OCI-LY1 (cell line): ENCODE measurements at regions not wholly inside any gene's neighbourhood (a gene's known extent, or its start where the extent isn't known, plus 50 kb on each side); places are given as distances from the start of the nearest gene placed in this dataset.

Experiments
- H2AFZ ChIP-seq: fragments of 200-600 bp; sonication (generic), shearing (Covaris generic); 2 replicates; pipeline ENCODE4 v1.6.0; 2014; ENCODE audit warnings: antibody characterized with exemption, mild to moderate bottlenecking, low read length
- H3F3A ChIP-seq: fragments of 200-600 bp; sonication (generic), shearing (Covaris generic); 2 replicates; pipeline ENCODE4 v1.6.0; 2014; ENCODE audit warnings: mild to moderate bottlenecking, antibody characterized with exemption, low read length, moderate library complexity; ENCODE audit not compliant: insufficient read depth
- H3K27ac ChIP-seq: fragments of 200-600 bp; sonication (generic); 2 replicates; pipeline ENCODE4 v1.5.1; 2014; ENCODE audit warnings: low read length, mixed run types, mild to moderate bottlenecking, low read depth; ENCODE audit not compliant: poor library complexity, severe bottlenecking
- H3K27me3 ChIP-seq: fragments of 200-600 bp; sonication (generic); 2 replicates; pipeline ENCODE4 v1.6.0; 2014; ENCODE audit warnings: antibody characterized with exemption, mild to moderate bottlenecking, low read length, moderate library complexity; ENCODE audit not compliant: insufficient read depth
- H3K36me3 ChIP-seq: fragments of 200-600 bp; sonication (generic); 2 replicates; pipeline ENCODE4 v1.6.1; 2014; ENCODE audit warnings: mild to moderate bottlenecking, antibody characterized with exemption, low read length, moderate library complexity, mixed read lengths; ENCODE audit not compliant: insufficient read depth
- H3K4me1 ChIP-seq: fragments of 200-600 bp; sonication (generic); 2 replicates; pipeline ENCODE4 v1.5.1; 2014; ENCODE audit warnings: mild to moderate bottlenecking, low read length, moderate library complexity; ENCODE audit not compliant: insufficient read depth, severe bottlenecking
- H3K4me2 ChIP-seq: fragments of 200-600 bp; sonication (generic), shearing (Covaris generic); 2 replicates; pipeline ENCODE4 v1.6.1; 2014; ENCODE audit warnings: low read length
- H3K4me3 ChIP-seq: fragments of 200-600 bp; sonication (generic); 2 replicates; pipeline ENCODE4 v1.5.1; 2014; ENCODE audit warnings: low read length, low read depth, mild to moderate bottlenecking, mixed read lengths; ENCODE audit not compliant: poor library complexity, severe bottlenecking
- H3K79me2 ChIP-seq: fragments of 200-600 bp; shearing (Covaris generic); 2 replicates; pipeline ENCODE4 v1.6.1; 2016; ENCODE audit warnings: mixed run types, low read length, mixed read lengths; ENCODE audit not compliant: insufficient read depth
- H3K9ac ChIP-seq: fragments of 200-600 bp; sonication (generic), shearing (Covaris generic); 2 replicates; pipeline ENCODE4 v1.6.1; 2014; ENCODE audit warnings: mild to moderate bottlenecking, low read length, mixed read lengths
- H3K9me2 ChIP-seq: fragments of 200-600 bp; sonication (generic), shearing (Covaris generic); 2 replicates; pipeline ENCODE4 v1.6.1; 2014; ENCODE audit warnings: low read depth, mild to moderate bottlenecking, low read length, mixed read lengths
- H3K9me3 ChIP-seq: fragments of 200-600 bp; shearing (Covaris generic); 2 replicates; pipeline ENCODE4 v1.6.1; 2014; ENCODE audit warnings: low read length, mixed read lengths
- H4K20me1 ChIP-seq: fragments of 200-600 bp; sonication (generic), shearing (Covaris generic); 2 replicates; pipeline ENCODE4 v1.6.0; 2016; ENCODE audit warnings: mild to moderate bottlenecking, low read length; ENCODE audit not compliant: insufficient read depth
- EZH2 ChIP-seq: fragments of 200-600 bp; sonication (generic), shearing (Covaris generic); IDR thresholded peaks from 2 replicates; pipeline ENCODE4 v1.8.0; 2017; ENCODE audit warnings: borderline replicate concordance, mixed run types, mild to moderate bottlenecking, antibody characterized with exemption, low read length, moderate library complexity, mixed read lengths
- TF ChIP-seq, protein P1 (sequence below): fragments of 200-600 bp; sonication (generic), shearing (Covaris generic); IDR thresholded peaks from 2 replicates; pipeline ENCODE4 v1.5.1; 2017; ENCODE audit warnings: mild to moderate bottlenecking, antibody characterized with exemption, low read length, moderate library complexity, mixed read lengths

DNA sequence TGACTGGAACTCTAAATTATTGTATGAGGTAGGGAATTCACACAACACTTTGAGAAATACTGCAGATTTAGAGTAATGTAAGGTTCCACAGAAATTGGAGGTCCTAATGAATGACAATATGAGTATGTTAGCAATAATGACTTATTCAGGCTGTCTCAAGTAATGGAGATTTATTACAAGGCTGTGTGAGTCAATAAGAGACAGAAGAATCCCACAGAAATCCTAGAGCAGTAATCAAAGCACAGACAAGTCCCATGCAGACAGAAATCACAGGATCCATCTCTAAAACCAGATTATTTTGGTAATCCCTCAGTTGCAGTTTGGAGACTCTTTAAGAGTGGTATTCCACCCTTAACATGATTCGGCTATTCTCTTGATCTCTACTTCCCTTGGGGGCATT, 83.6 kb downstream of the FAM161A start:
- Histone ChIP-seq H3K79me2 (no peaks in the 10 kb centered on the region), H3K4me2 (no peak overlapping the region), H3K9me3 (no peaks in the 10 kb centered on the region), H3K4me3 (no peak overlapping the region), H3K9ac (no peak overlapping the region), H3F3A (no peaks in the 10 kb centered on the region), H4K20me1 (no peaks in the 10 kb centered on the region), H3K36me3 (no peaks in the 10 kb centered on the region), H3K9me2 (no peaks in the 10 kb centered on the region), H3K27ac (no peak overlapping the region), H3K27me3 (no peaks in the 10 kb centered on the region), H2AFZ (no peak overlapping the region), H3K4me1 (no peaks in the 10 kb centered on the region)
- TF ChIP-seq, protein P1, sequence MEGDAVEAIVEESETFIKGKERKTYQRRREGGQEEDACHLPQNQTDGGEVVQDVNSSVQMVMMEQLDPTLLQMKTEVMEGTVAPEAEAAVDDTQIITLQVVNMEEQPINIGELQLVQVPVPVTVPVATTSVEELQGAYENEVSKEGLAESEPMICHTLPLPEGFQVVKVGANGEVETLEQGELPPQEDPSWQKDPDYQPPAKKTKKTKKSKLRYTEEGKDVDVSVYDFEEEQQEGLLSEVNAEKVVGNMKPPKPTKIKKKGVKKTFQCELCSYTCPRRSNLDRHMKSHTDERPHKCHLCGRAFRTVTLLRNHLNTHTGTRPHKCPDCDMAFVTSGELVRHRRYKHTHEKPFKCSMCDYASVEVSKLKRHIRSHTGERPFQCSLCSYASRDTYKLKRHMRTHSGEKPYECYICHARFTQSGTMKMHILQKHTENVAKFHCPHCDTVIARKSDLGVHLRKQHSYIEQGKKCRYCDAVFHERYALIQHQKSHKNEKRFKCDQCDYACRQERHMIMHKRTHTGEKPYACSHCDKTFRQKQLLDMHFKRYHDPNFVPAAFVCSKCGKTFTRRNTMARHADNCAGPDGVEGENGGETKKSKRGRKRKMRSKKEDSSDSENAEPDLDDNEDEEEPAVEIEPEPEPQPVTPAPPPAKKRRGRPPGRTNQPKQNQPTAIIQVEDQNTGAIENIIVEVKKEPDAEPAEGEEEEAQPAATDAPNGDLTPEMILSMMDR, result no peak
- TF ChIP-seq EZH2, result no peak

DNA sequence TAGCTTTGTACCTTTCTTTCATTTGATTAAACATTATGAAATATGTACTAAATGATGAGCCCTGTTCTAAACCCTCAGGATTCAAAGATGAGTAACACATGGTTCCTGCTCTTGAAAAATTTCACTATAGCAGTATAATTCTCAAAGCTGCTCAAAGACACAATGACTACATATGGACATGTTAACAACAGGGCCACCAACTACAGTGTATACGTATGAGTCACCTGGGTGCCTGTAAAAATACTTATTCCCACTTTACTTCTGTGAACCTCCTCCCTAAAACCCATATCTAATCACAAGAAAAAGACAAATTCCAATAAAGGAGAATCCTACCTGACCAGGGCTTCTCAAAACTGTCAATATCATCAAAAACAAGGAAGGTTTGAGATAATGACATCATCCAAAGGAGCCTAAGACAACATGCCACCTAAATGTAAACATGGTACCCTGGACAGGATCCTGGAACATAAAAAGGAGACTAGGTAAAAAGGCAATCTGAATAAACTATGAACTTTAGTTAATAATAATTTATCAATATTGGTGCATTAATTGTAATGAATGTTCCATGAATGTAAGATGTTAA, 84.7 kb downstream of the FAM161A start:
- Histone ChIP-seq H3K4me1 (peaks cover 4% of the 10 kb centered on the region), H3K9me2 (no peaks in the 10 kb centered on the region), H3K9ac (no peak overlapping the region), H3K27ac (no peak overlapping the region), H3K27me3 (no peaks in the 10 kb centered on the region), H2AFZ (no peak overlapping the region), H3F3A (no peaks in the 10 kb centered on the region), H3K36me3 (no peaks in the 10 kb centered on the region; the same call in 1 of the 2 replicates), H3K79me2 (no peaks in the 10 kb centered on the region), H4K20me1 (no peaks in the 10 kb centered on the region), H3K4me2 (no peak overlapping the region), H3K4me3 (no peak overlapping the region), H3K9me3 (no peaks in the 10 kb centered on the region)
- TF ChIP-seq, protein P1, result no peak
- TF ChIP-seq EZH2, result no peak

GRCh38 chr2:61764035-61764800, 89.6 kb downstream of the FAM161A start:
- H3K4me3 ChIP-seq, result peak overlapping the region; percentile 67
- no peaks in the 10 kb centered on the region for H3F3A ChIP-seq
- H3K27ac ChIP-seq, result no peak overlapping the region
- H2AFZ ChIP-seq, result peak overlapping the region; percentile 64
- H3K4me2 ChIP-seq, result peak overlapping the region; percentile 70
- peaks cover 4% of the 10 kb centered on the region for H3K4me1 ChIP-seq
- TF ChIP-seq, protein P1, result no peak
- TF ChIP-seq EZH2, result no peak
- no peaks in the 10 kb centered on the region for H3K27me3 ChIP-seq
- H4K20me1 ChIP-seq, result no peaks in the 10 kb centered on the region
- H3K9me2 ChIP-seq, result no peaks in the 10 kb centered on the region
- H3K79me2 ChIP-seq, result no peaks in the 10 kb centered on the region
- no peaks in the 10 kb centered on the region; the same call in 1 of the 2 replicates for H3K36me3 ChIP-seq
- H3K9me3 ChIP-seq, result no peaks in the 10 kb centered on the region
- H3K9ac ChIP-seq, result peak overlapping the region; percentile 60
